GM12892 (cell line): ENCODE measurements at regions not wholly inside any gene's neighbourhood (a gene's known extent, or its start where the extent isn't known, plus 50 kb on each side); places are given as distances from the start of the nearest gene placed in this dataset.

Experiments
- POLR2A ChIP-seq: IDR thresholded peaks from 2 replicates; pipeline ENCODE4 v1.6.1; 2011; ENCODE audit warnings: low read depth, low read length, control low read depth
- POLR2AphosphoS5 ChIP-seq: IDR thresholded peaks from 2 replicates; pipeline ENCODE4 v1.6.1; 2011; ENCODE audit warnings: low read depth, low read length, control low read depth
- TAF1 ChIP-seq: IDR thresholded peaks from 2 replicates; pipeline ENCODE4 v1.6.1; 2011; ENCODE audit warnings: low read depth, mild to moderate bottlenecking, control low read depth, low read length, borderline replicate concordance

DNA sequence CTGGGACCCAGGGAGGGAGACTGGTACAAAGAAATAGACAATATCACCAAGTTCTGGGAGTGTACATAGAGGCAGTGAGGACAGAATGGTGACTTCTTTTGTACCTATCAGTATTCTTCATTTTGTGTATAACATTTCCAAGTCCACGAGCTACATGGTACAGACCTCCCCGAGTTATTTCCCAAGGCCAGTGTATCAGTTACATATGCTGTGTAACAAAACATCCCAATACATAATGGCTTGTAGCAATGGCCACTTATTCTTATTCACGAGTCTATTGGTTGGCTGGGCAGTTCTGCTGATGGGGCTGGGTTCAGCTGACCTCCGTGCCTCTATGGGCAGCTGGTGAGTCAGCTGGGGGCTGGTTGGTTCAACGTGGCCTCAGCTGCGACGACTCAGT, 98.7 kb upstream of the RFLNA start:
- TF ChIP-seq POLR2A = no peak
- no peak for TF ChIP-seq POLR2AphosphoS5
- TF ChIP-seq TAF1 = no peak
